ENCODE measurements at regions not wholly inside any gene's neighbourhood (a gene's known extent, or its start where the extent isn't known, plus 50 kb on each side); places are given as distances from the start of the nearest gene placed in this dataset.

DNA sequence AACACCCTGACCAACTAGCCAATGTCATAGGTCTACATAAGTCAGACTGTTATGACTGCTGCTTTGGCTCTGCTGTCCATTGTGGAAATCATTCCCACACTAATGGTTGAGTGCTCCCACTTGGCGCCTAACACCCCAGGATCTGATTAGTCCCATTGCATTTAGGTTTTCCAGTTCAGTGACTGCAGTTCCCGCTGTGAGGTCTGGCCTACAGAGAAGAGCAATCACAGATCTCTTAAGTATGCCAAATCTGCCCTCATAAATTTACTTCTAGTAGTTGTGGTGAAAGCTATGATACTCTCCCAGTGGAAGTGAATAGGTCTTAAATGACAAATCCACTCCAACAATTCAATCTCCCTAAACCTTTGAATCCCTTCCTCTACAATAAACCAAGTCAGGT lies 77.3 kb upstream of the IL2 start:
- no peak for DNase-seq (ENCODE audit: low spot score)
- no peak for TF ChIP-seq CTCF (conservative IDR thresholded peaks at IDR 0.05; ENCODE audit: low read depth)
- ChIA-PET CTCF (no interaction called here), POLR2A (ENCODE audit: low non-redundant PET) (no interaction called here)
- no peak overlapping the region for H3K27ac ChIP-seq

- no peak for TF ChIP-seq CTCF (conservative IDR thresholded peaks at IDR 0.05; ENCODE audit: low read depth)
- ChIA-PET POLR2A (ENCODE audit: low non-redundant PET) (no interaction called here), CTCF (no interaction called here)
- no peak for DNase-seq (ENCODE audit: low spot score)
- H3K27ac ChIP-seq: no peak overlapping the region
Measured at GRCh38 chr4:122532766-122533165, 76.2 kb upstream of the IL2 start.

- H3K27ac ChIP-seq: no peak overlapping the region
- DNase-seq (ENCODE audit: low spot score): no peak
- ChIA-PET POLR2A (ENCODE audit: low non-redundant PET) (no interaction called here), CTCF (no interaction called here)
- TF ChIP-seq CTCF (conservative IDR thresholded peaks at IDR 0.05; ENCODE audit: low read depth): no peak
Measured at GRCh38 chr4:122531514-122531913, 75.0 kb upstream of the IL2 start.

- ChIA-PET POLR2A (ENCODE audit: low non-redundant PET) (no interaction called here), CTCF (no interaction called here)
- no peak for DNase-seq (ENCODE audit: low spot score)
- TF ChIP-seq CTCF (conservative IDR thresholded peaks at IDR 0.05; ENCODE audit: low read depth): no peak
- H3K27ac ChIP-seq: no peak overlapping the region
Measured at GRCh38 chr4:122531038-122531437, 74.5 kb upstream of the IL2 start.

- no peak for TF ChIP-seq CTCF (conservative IDR thresholded peaks at IDR 0.05; ENCODE audit: low read depth)
- no peak for DNase-seq (ENCODE audit: low spot score)
- POLR2A ChIA-PET (ENCODE audit: low non-redundant PET): no interaction called here
- H3K27ac ChIP-seq: no peak overlapping the region
- CTCF ChIA-PET: no interaction called here
Measured at GRCh38 chr4:122528879-122529278, 72.4 kb upstream of the IL2 start.

DNA sequence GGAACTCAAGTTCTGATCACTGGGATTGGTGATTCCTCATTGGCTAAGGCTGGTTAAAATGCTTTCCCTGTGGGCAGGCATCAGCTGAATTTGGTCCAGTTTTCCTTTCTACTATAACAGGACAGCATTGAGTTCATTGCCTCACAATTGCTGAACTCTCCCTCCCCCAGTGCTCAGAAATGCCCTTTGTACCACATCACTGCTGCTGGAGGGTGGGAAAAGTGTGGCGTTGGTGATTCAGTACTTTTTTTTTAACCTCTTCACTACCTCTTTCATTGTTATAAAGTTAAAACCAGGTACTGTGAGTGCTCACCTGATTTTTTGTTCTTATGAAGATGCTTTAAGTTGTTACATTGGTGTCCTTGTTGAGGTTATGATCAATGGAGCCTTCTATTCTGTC lies 69.3 kb upstream of the IL2 start:
- POLR2A ChIA-PET (ENCODE audit: low non-redundant PET): no interaction called here
- CTCF ChIA-PET: no interaction called here

More for the DNA sequence above, 69.3 kb upstream of the IL2 start:
- DNase-seq (ENCODE audit: low spot score): no peak
- no peak overlapping the region for H3K27ac ChIP-seq
- TF ChIP-seq CTCF (conservative IDR thresholded peaks at IDR 0.05; ENCODE audit: low read depth): no peak

Data from RWPE1 (cell line).